DMS153 treated with DMSO at 0.1 percent for 48 hours (cell line): ENCODE measurements at regions not wholly inside any gene's neighbourhood (a gene's known extent, or its start where the extent isn't known, plus 50 kb on each side); places are given as distances from the start of the nearest gene placed in this dataset.

Experiments used
- DNase-seq: peaks from one replicate; lab custom pipeline; 2025; ENCODE audit not compliant: unreplicated experiment; lab: John Stamatoyannopoulos, UW

- no peak for DNase-seq
These were observed 102.2 kb upstream of the GADD45A start for GRCh38 chr1:67582625-67583461.

GRCh38 chr1:67583462-67583950, 101.5 kb upstream of the GADD45A start:
- no peak for DNase-seq

GRCh38 chr1:67584938-67585337, 100.1 kb upstream of the GADD45A start:
- no peak for DNase-seq

- DNase-seq, result no peak
These were observed 98.4 kb upstream of the GADD45A start for GRCh38 chr1:67586596-67586995.

GRCh38 chr1:67588178-67588855, 96.7 kb upstream of the GADD45A start:
- no peak for DNase-seq

GRCh38 chr1:67589519-67590233, 95.3 kb upstream of the GADD45A start:
- no peak for DNase-seq

- DNase-seq, result no peak
These were observed 94.7 kb upstream of the GADD45A start for GRCh38 chr1:67590329-67590728.

- no peak for DNase-seq
These were observed 90.2 kb upstream of the GADD45A start for GRCh38 chr1:67594764-67595163.

GRCh38 chr1:67596674-67597073, 88.3 kb upstream of the GADD45A start:
- DNase-seq, result no peak

GRCh38 chr1:67597336-67597735, 87.7 kb upstream of the GADD45A start:
- DNase-seq, result no peak

GRCh38 chr1:67599085-67599484, 85.9 kb upstream of the GADD45A start:
- no peak for DNase-seq

GRCh38 chr1:67601539-67601938, 83.5 kb upstream of the GADD45A start:
- DNase-seq, result no peak

- DNase-seq, result no peak
These were observed 83.0 kb upstream of the GADD45A start for GRCh38 chr1:67601955-67602354.

GRCh38 chr1:67604778-67605177, 80.2 kb upstream of the GADD45A start:
- DNase-seq, result no peak

GRCh38 chr1:67605209-67605780, 79.7 kb upstream of the GADD45A start:
- no peak for DNase-seq

GRCh38 chr1:67607286-67607685, 77.7 kb upstream of the GADD45A start:
- no peak for DNase-seq

- no peak for DNase-seq
These were observed 77.3 kb upstream of the GADD45A start for GRCh38 chr1:67607699-67608098.

- DNase-seq, result no peak
These were observed 76.1 kb upstream of the GADD45A start for GRCh38 chr1:67608661-67609576.

- no peak for DNase-seq
These were observed 75.2 kb upstream of the GADD45A start for GRCh38 chr1:67609577-67610341.

GRCh38 chr1:67610450-67610849, 74.6 kb upstream of the GADD45A start:
- DNase-seq, result no peak
